ENCODE measurements at regions not wholly inside any gene's neighbourhood (a gene's known extent, or its start where the extent isn't known, plus 50 kb on each side); places are given as distances from the start of the nearest gene placed in this dataset.
A peak's percentile ranks its signal among the peaks of the same experiment; 100 is the strongest.

- H3K27ac ChIP-seq = no peak overlapping the region
- no peak for DNase-seq (ENCODE audit: low spot score)
- no peak for TF ChIP-seq CTCF (conservative IDR thresholded peaks at IDR 0.05; ENCODE audit: low read depth)
- POLR2A ChIA-PET (ENCODE audit: low non-redundant PET) = no interaction called here
- CTCF ChIA-PET = interaction anchor here (0.5 kb wide), 1 partner anchor 499 kb away, joined by 3 read pairs; no protein-coding TSS in a partner anchor
Observed at GRCh38 chr20:5426026-5426425, 109.3 kb upstream of the PROKR2 start.

GRCh38 chr20:5416086-5416485, 99.3 kb upstream of the PROKR2 start:
- POLR2A ChIA-PET (ENCODE audit: low non-redundant PET) = no interaction called here
- no peak for DNase-seq (ENCODE audit: low spot score)
- H3K27ac ChIP-seq = no peak overlapping the region
- CTCF ChIA-PET = interaction anchor here (0.9 to 1.0 kb wide), 2 partner anchors 30 to 607 kb away, joined by 3 to 4 read pairs; no protein-coding TSS in a partner anchor
- no peak for TF ChIP-seq CTCF (conservative IDR thresholded peaks at IDR 0.05; ENCODE audit: low read depth)

GRCh38 chr20:5413394-5413793, 96.6 kb upstream of the PROKR2 start:
- POLR2A ChIA-PET (ENCODE audit: low non-redundant PET) = no interaction called here
- H3K27ac ChIP-seq = no peak overlapping the region
- TF ChIP-seq CTCF (conservative IDR thresholded peaks at IDR 0.05; ENCODE audit: low read depth) = no peak
- CTCF ChIA-PET = no interaction called here
- DNase-seq (ENCODE audit: low spot score) = no peak

- no peak overlapping the region for H3K27ac ChIP-seq
- TF ChIP-seq CTCF (conservative IDR thresholded peaks at IDR 0.05; ENCODE audit: low read depth) = no peak
- POLR2A ChIA-PET (ENCODE audit: low non-redundant PET) = no interaction called here
- CTCF ChIA-PET = interaction anchor here (1.5 kb wide), 1 partner anchor 8 kb away, joined by 5 read pairs; no protein-coding TSS in a partner anchor
- no peak for DNase-seq (ENCODE audit: low spot score)
Observed at GRCh38 chr20:5410470-5410869, 93.7 kb upstream of the PROKR2 start.

GRCh38 chr20:5402903-5403531, 86.3 kb upstream of the PROKR2 start:
- POLR2A ChIA-PET (ENCODE audit: low non-redundant PET) = no interaction called here
- CTCF ChIA-PET = interaction anchor here (0.5 to 1.1 kb wide), 3 partner anchors 8 to 83 kb away, joined by 3 to 5 read pairs (median 5); no protein-coding TSS in a partner anchor
- no peak overlapping the region for H3K27ac ChIP-seq
- peak; percentile 55 for TF ChIP-seq CTCF (conservative IDR thresholded peaks at IDR 0.05; ENCODE audit: low read depth)
- DNase-seq (ENCODE audit: low spot score) = peak; percentile 34

GRCh38 chr20:5401277-5401875, 84.6 kb upstream of the PROKR2 start:
- no peak for TF ChIP-seq CTCF (conservative IDR thresholded peaks at IDR 0.05; ENCODE audit: low read depth)
- CTCF ChIA-PET = no interaction called here
- DNase-seq (ENCODE audit: low spot score) = no peak
- no peak overlapping the region for H3K27ac ChIP-seq
- POLR2A ChIA-PET (ENCODE audit: low non-redundant PET) = no interaction called here

Measured in RWPE1 (cell line).